HEK293 (cell line): ENCODE measurements at regions not wholly inside any gene's neighbourhood (a gene's known extent, or its start where the extent isn't known, plus 50 kb on each side); places are given as distances from the start of the nearest gene placed in this dataset.

Source experiments
- BCL11A ChIP-seq: fragments of 450-650 bp; formaldehyde crosslinking; IDR thresholded peaks from 2 replicates; pipeline ENCODE4 v1.5.1; 2016; ENCODE audit warnings: low read depth, missing biosample characterization, missing genetic modification characterization
- PATZ1 ChIP-seq: fragments of 450-650 bp; formaldehyde crosslinking; IDR thresholded peaks from 2 replicates; pipeline ENCODE4 v1.5.1; 2016; ENCODE audit warnings: missing biosample characterization, missing genetic modification characterization
- ZBTB44 ChIP-seq: fragments of 450-650 bp; IDR thresholded peaks from 2 replicates; pipeline ENCODE4 v1.5.1; 2018; ENCODE audit warnings: missing biosample characterization, mild to moderate bottlenecking, missing genetic modification characterization
- ZNF138 ChIP-seq: fragments of 450-650 bp; formaldehyde crosslinking; IDR thresholded peaks from 2 replicates; pipeline ENCODE4 v1.5.1; 2016; ENCODE audit warnings: missing biosample characterization, missing genetic modification characterization, borderline replicate concordance
- ZNF214 ChIP-seq: fragments of 450-650 bp; formaldehyde crosslinking; IDR thresholded peaks from 2 replicates; pipeline ENCODE4 v1.5.1; 2017; ENCODE audit warnings: missing biosample characterization, mild to moderate bottlenecking, missing genetic modification characterization, borderline replicate concordance
- ZNF350 ChIP-seq: fragments of 450-650 bp; formaldehyde crosslinking; IDR thresholded peaks from 2 replicates; pipeline ENCODE4 v1.5.0; 2017; ENCODE audit warnings: missing biosample characterization, mild to moderate bottlenecking, missing genetic modification characterization
- ZNF416 ChIP-seq: fragments of 450-650 bp; formaldehyde crosslinking; IDR thresholded peaks from 2 replicates; pipeline ENCODE4 v1.5.1; 2016; ENCODE audit warnings: missing biosample characterization, missing genetic modification characterization
- ZNF658 ChIP-seq: fragments of 450-650 bp; formaldehyde crosslinking; IDR thresholded peaks from 2 replicates; pipeline ENCODE4; 2016; ENCODE audit warnings: missing biosample characterization, missing genetic modification characterization
- ZNF791 ChIP-seq: fragments of 450-650 bp; formaldehyde crosslinking; IDR thresholded peaks from 2 replicates; pipeline ENCODE4 v1.5.1; 2016; ENCODE audit warnings: missing biosample characterization, missing genetic modification characterization

- TF ChIP-seq ZNF658 (tag by site-specific recombination), result no peak
- no peak for TF ChIP-seq ZNF214 (tag by site-specific recombination)
- no peak for TF ChIP-seq ZNF416
- no peak for TF ChIP-seq ZNF138 (tag by site-specific recombination)
- no peak for TF ChIP-seq ZNF791 (tag by site-specific recombination)
- TF ChIP-seq BCL11A (tag by site-specific recombination), result no peak
- TF ChIP-seq ZBTB44, result no peak
- TF ChIP-seq PATZ1 (tag by site-specific recombination), result no peak
- no peak for TF ChIP-seq ZNF350 (tag by site-specific recombination)
Measured at GRCh38 chr1:99497690-99498089, 148.2 kb upstream of the PALMD start.
